NB4 (cell line): ENCODE measurements at regions not wholly inside any gene's neighbourhood (a gene's known extent, or its start where the extent isn't known, plus 50 kb on each side); places are given as distances from the start of the nearest gene placed in this dataset.

Experiments used
- MAX ChIP-seq: IDR thresholded peaks from 2 replicates; pipeline ENCODE4 v1.6.1; 2011; ENCODE audit warnings: low read depth, low read length
- MYC ChIP-seq: IDR thresholded peaks from 2 replicates; pipeline ENCODE4 v1.6.1; 2011; ENCODE audit warnings: low read depth, low read length
- POLR2A ChIP-seq: IDR thresholded peaks from 2 replicates; pipeline ENCODE4 v1.6.1; 2011; ENCODE audit warnings: mild to moderate bottlenecking; ENCODE audit not compliant: insufficient read length; ENCODE audit errors: extremely low read depth
- TF ChIP-seq, protein P1 (sequence below): IDR thresholded peaks from one replicate; pipeline ENCODE4 v1.5.1; 2012; ENCODE audit warnings: low read depth, low read length

GRCh38 chr2:147575106-147575505 is 269.7 kb upstream of the ACVR2A start:
- TF ChIP-seq POLR2A (no peak), MAX (no peak), MYC (no peak)
- TF ChIP-seq, protein P1, sequence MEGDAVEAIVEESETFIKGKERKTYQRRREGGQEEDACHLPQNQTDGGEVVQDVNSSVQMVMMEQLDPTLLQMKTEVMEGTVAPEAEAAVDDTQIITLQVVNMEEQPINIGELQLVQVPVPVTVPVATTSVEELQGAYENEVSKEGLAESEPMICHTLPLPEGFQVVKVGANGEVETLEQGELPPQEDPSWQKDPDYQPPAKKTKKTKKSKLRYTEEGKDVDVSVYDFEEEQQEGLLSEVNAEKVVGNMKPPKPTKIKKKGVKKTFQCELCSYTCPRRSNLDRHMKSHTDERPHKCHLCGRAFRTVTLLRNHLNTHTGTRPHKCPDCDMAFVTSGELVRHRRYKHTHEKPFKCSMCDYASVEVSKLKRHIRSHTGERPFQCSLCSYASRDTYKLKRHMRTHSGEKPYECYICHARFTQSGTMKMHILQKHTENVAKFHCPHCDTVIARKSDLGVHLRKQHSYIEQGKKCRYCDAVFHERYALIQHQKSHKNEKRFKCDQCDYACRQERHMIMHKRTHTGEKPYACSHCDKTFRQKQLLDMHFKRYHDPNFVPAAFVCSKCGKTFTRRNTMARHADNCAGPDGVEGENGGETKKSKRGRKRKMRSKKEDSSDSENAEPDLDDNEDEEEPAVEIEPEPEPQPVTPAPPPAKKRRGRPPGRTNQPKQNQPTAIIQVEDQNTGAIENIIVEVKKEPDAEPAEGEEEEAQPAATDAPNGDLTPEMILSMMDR: no peak
